ENCODE measurements at regions not wholly inside any gene's neighbourhood (a gene's known extent, or its start where the extent isn't known, plus 50 kb on each side); places are given as distances from the start of the nearest gene placed in this dataset.

GRCh38 chr6:8639928-8640649, 204.7 kb upstream of the SLC35B3 start (continued):
- TF ChIP-seq ETV5 (CRISPR knock-in tag; IDR thresholded peaks at IDR 0.05; ENCODE audit: borderline replicate concordance), result no peak
- TF ChIP-seq IRF9 (CRISPR knock-in tag; IDR thresholded peaks at IDR 0.05; ENCODE audit: borderline replicate concordance), result no peak
- TF ChIP-seq ARNTL (CRISPR knock-in tag; IDR thresholded peaks at IDR 0.05), result no peak
- TF ChIP-seq ZNF512 (CRISPR knock-in tag; IDR thresholded peaks at IDR 0.05), result no peak
- no peak for TF ChIP-seq ZBED4 (CRISPR knock-in tag; IDR thresholded peaks at IDR 0.05; ENCODE audit: borderline replicate concordance)
- TF ChIP-seq ONECUT2 (CRISPR knock-in tag; IDR thresholded peaks at IDR 0.05), result peak; percentile 64
- no peak for TF ChIP-seq BRD4 (CRISPR knock-in tag; IDR thresholded peaks at IDR 0.05)
- TF ChIP-seq AFF4 (CRISPR knock-in tag; IDR thresholded peaks at IDR 0.05), result no peak
- no peak for TF ChIP-seq TIGD3 (CRISPR knock-in tag; IDR thresholded peaks at IDR 0.05; ENCODE audit: borderline replicate concordance)
- no peak for TF ChIP-seq FOSL1 (CRISPR knock-in tag; IDR thresholded peaks at IDR 0.05; ENCODE audit: borderline replicate concordance)
- TF ChIP-seq KAT7 (CRISPR knock-in tag; IDR thresholded peaks at IDR 0.05; ENCODE audit: borderline replicate concordance), result no peak
- no peak for TF ChIP-seq GLI4 (CRISPR knock-in tag; IDR thresholded peaks at IDR 0.05; ENCODE audit: borderline replicate concordance)
- TF ChIP-seq ZMYM3 (CRISPR knock-in tag; IDR thresholded peaks at IDR 0.05), result no peak
- TF ChIP-seq ZNF580 (CRISPR knock-in tag; IDR thresholded peaks at IDR 0.05; ENCODE audit: borderline replicate concordance, low read depth), result no peak
- no peak for TF ChIP-seq TP53 (CRISPR knock-in tag; conservative IDR thresholded peaks at IDR 0.05)
- TF ChIP-seq ZFP62 (CRISPR knock-in tag; IDR thresholded peaks at IDR 0.05), result no peak
- TF ChIP-seq SP1 (IDR thresholded peaks at IDR 0.05), result no peak
- TF ChIP-seq SP1 (CRISPR knock-in tag; IDR thresholded peaks at IDR 0.05), result no peak

Measured in HepG2 (cell line).